HEK293T (cell line): ENCODE measurements at regions not wholly inside any gene's neighbourhood (a gene's known extent, or its start where the extent isn't known, plus 50 kb on each side); places are given as distances from the start of the nearest gene placed in this dataset.

Experiments
- BHLHE40 ChIP-seq: fragments of 450-650 bp; IDR thresholded peaks from 2 replicates; pipeline ENCODE4 v1.6.1; 2016; ENCODE audit warnings: mild to moderate bottlenecking, moderate library complexity, borderline replicate concordance
- FOXM1 ChIP-seq: fragments of 450-650 bp; IDR thresholded peaks from 2 replicates; pipeline ENCODE4 v1.6.1; 2017; ENCODE audit warnings: mild to moderate bottlenecking, borderline replicate concordance
- PKNOX1 ChIP-seq: fragments of 450-650 bp; IDR thresholded peaks from 2 replicates; pipeline ENCODE4 v1.6.1; 2016

GRCh38 chr2:57934659-57935058, 111.9 kb upstream of the VRK2 start:
- no peak for TF ChIP-seq BHLHE40
- no peak for TF ChIP-seq PKNOX1
- no peak for TF ChIP-seq FOXM1
